Large intestine (tissue), 3 donors: ENCODE measurements at regions not wholly inside any gene's neighbourhood (a gene's known extent, or its start where the extent isn't known, plus 50 kb on each side); places are given as distances from the start of the nearest gene placed in this dataset.

Source experiments
- DNase-seq, 2 donors: peaks; one replicate each; pipeline versions ENCODE4 v3.0.0 to v3.0.0-alpha.2; 2013
- H3K27ac ChIP-seq: one replicate; pipeline ENCODE4 v1.5.1; 2013; ENCODE audit warnings: low read length
- H3K27me3 ChIP-seq: 2 replicates; pipeline ENCODE4 v1.6.1; 2013; ENCODE audit warnings: low read length; ENCODE audit not compliant: control insufficient read depth, insufficient read depth
- H3K36me3 ChIP-seq: 2 replicates; pipeline ENCODE4 v1.6.1; 2013; ENCODE audit warnings: low read length; ENCODE audit not compliant: control insufficient read depth, insufficient read depth
- H3K4me1 ChIP-seq: one replicate; pipeline ENCODE4 v1.6.1; 2013; ENCODE audit warnings: low read length; ENCODE audit not compliant: control insufficient read depth, insufficient read depth
- H3K4me3 ChIP-seq: one replicate; pipeline ENCODE4 v1.5.1; 2013; ENCODE audit warnings: low read length
- H3K9me3 ChIP-seq: one replicate; pipeline ENCODE4 v1.6.1; 2013; ENCODE audit warnings: mild to moderate bottlenecking, low read depth, low read length, moderate library complexity; ENCODE audit not compliant: control insufficient read depth
- WGBS: methylation state at CpG from one replicate; pipeline ENCODE4 v1.1.5; 2013; ENCODE audit warnings: low lambda C conversion rate; ENCODE audit not compliant: insufficient coverage; 5-methylcytosine and 5-hydroxymethylcytosine counted together

- DNase-seq = no peak
- Histone ChIP-seq H3K27ac (no peak overlapping the region), H3K4me1 (no peaks in the 10 kb centered on the region), H3K4me3 (no peak overlapping the region), H3K9me3 (no peaks in the 10 kb centered on the region), H3K36me3 (no peaks in the 10 kb centered on the region), H3K27me3 (no peaks in the 10 kb centered on the region)
- WGBS = 100% methylated on average over 2 of the region's 8 CpGs
These were observed 229.7 kb downstream of the EPHA4 start for GRCh38 chr2:221342388-221342787.

DNA sequence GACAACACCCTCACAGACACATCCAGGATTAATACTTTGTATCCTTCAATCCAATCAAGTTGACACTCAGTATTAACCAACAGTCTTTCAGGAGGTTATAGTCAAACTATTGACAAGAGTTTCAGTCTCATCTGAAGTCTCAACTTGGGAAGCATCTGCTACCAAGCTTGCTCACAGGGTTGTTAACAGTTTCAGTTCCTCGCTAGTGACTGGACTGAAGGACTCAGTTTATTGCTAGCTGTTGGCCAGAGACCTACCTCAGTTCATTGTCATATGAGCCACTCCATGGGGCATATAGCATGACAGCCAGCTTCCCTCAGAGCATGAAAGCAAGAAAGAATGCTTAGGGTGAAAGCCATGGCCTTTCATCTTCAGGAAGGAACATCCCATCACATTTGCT is 228.6 kb downstream of the EPHA4 start:
- H3K27ac ChIP-seq = no peak overlapping the region
- DNase-seq = no peak
- H3K9me3 ChIP-seq = no peaks in the 10 kb centered on the region
- WGBS = no CpG with 5 or more reads among the region's 1 CpG
- H3K4me1 ChIP-seq = no peaks in the 10 kb centered on the region
- H3K36me3 ChIP-seq = no peaks in the 10 kb centered on the region
- no peaks in the 10 kb centered on the region for H3K27me3 ChIP-seq
- no peak overlapping the region for H3K4me3 ChIP-seq

DNA sequence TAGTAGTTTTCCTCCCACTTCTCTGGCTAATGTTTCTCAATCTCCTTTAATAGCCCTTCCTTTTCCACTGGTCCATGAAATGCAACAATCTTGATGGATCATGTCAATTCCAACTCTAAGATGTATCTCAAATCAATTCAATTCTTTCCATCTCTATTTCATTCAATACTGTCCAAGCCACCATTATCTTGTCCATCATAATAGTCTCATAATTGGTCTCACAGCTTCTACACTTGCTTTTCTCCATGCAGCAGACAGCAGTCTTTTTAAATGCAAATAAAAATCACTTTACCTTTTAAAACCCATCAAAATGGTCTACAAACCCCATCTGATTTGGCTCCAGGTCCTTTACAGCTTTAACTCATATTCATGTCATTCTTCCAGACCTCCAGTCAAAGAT is 226.6 kb downstream of the EPHA4 start:
- Histone ChIP-seq H3K27ac (no peak overlapping the region), H3K4me3 (no peak overlapping the region), H3K9me3 (no peaks in the 10 kb centered on the region), H3K36me3 (no peaks in the 10 kb centered on the region), H3K4me1 (no peaks in the 10 kb centered on the region), H3K27me3 (no peaks in the 10 kb centered on the region)
- DNase-seq = no peak

GRCh38 chr2:221346411-221346810 is 225.7 kb downstream of the EPHA4 start:
- Histone ChIP-seq H3K4me3 (no peak overlapping the region), H3K27ac (no peak overlapping the region), H3K36me3 (no peaks in the 10 kb centered on the region), H3K4me1 (no peaks in the 10 kb centered on the region), H3K9me3 (no peaks in the 10 kb centered on the region), H3K27me3 (no peaks in the 10 kb centered on the region)
- 100% methylated on average over 2 of the region's 3 CpGs for WGBS
- DNase-seq = no peak

- Histone ChIP-seq H3K4me1 (no peaks in the 10 kb centered on the region), H3K36me3 (no peaks in the 10 kb centered on the region), H3K9me3 (no peaks in the 10 kb centered on the region), H3K27ac (no peak overlapping the region), H3K27me3 (no peaks in the 10 kb centered on the region), H3K4me3 (no peak overlapping the region)
- no peak for DNase-seq
- WGBS = no CpG with 5 or more reads among the region's 2 CpGs
These were observed 224.6 kb downstream of the EPHA4 start for GRCh38 chr2:221347471-221347870.

DNA sequence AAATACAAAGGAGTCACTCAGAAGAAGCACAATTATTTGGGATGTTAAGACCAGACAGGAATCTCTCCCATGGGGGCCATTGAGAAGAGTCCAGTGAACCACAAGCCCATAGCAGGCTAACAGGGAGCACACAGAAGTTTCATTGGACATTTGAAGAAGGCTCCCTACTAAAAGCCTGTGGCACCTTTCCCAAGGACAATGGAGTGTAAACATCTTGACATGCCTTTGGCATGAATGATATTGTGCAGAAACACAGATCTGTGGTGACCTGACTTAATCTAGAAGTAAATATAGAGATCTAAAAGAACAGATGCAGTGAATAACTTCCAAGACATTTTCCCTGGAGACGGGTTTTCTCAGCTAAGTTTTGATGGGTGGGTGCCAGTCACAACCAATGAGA is 221.5 kb downstream of the EPHA4 start:
- no peaks in the 10 kb centered on the region for H3K9me3 ChIP-seq
- DNase-seq = no peak
- no CpG with 5 or more reads among the region's 1 CpG for WGBS
- H3K27ac ChIP-seq = no peak overlapping the region
- no peak overlapping the region for H3K4me3 ChIP-seq
- H3K27me3 ChIP-seq = no peaks in the 10 kb centered on the region
- H3K36me3 ChIP-seq = no peaks in the 10 kb centered on the region
- H3K4me1 ChIP-seq = no peaks in the 10 kb centered on the region

GRCh38 chr2:221353201-221353600 is 218.9 kb downstream of the EPHA4 start:
- Histone ChIP-seq H3K4me1 (no peaks in the 10 kb centered on the region), H3K9me3 (no peaks in the 10 kb centered on the region), H3K27ac (no peak overlapping the region), H3K4me3 (no peak overlapping the region), H3K36me3 (no peaks in the 10 kb centered on the region), H3K27me3 (no peaks in the 10 kb centered on the region)
- no peak for DNase-seq
- 100% methylated on average over 1 of the region's 4 CpGs for WGBS

DNA sequence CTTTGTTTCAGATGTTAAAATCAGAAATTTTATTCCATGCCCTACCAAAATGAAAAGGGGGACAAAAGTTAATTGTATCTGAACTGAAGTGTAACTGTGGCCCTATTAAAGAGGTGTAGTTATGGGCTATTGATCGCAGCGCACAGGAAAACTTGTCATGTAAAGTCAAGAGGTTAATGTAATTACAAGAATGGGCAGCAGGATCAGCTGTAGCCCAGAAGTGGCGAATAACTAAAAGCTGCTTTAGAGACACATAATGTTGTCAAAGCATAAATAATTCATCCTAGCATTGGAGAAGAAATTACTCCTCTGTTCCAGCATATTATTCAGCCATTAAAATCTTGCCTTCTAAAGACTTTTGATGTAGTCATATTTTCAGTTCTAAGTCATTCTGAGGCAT is 211.8 kb downstream of the EPHA4 start:
- Histone ChIP-seq H3K27ac (no peak overlapping the region), H3K9me3 (no peaks in the 10 kb centered on the region), H3K4me3 (no peak overlapping the region), H3K36me3 (no peaks in the 10 kb centered on the region), H3K4me1 (no peaks in the 10 kb centered on the region), H3K27me3 (no peaks in the 10 kb centered on the region)
- no peak for DNase-seq
- WGBS = 86% methylated on average over 2 of the region's 3 CpGs

DNA sequence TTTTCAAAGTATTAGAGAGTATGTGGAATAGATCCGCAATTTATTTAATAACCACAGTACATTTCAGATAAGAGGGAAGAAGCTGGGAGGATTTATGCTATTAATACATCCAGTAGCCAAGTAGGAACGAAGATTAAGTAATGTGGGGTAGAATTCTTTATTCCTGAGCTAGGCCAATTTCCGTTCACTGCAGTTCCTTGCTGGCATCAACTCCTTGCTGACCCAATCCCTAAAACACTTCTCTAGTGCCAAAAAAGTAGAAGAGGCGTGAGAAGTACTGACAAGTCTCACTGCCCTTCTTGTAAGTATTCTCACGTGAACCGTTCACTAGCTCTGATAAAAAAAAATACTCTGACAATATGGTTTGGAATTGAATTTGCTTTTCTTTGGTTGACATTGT is 211.4 kb downstream of the EPHA4 start:
- Histone ChIP-seq H3K27me3 (no peaks in the 10 kb centered on the region), H3K27ac (no peak overlapping the region), H3K36me3 (no peaks in the 10 kb centered on the region), H3K9me3 (no peaks in the 10 kb centered on the region), H3K4me1 (no peaks in the 10 kb centered on the region), H3K4me3 (no peak overlapping the region)
- WGBS = 94% methylated on average over 5 of the region's 6 CpGs
- no peak for DNase-seq

DNA sequence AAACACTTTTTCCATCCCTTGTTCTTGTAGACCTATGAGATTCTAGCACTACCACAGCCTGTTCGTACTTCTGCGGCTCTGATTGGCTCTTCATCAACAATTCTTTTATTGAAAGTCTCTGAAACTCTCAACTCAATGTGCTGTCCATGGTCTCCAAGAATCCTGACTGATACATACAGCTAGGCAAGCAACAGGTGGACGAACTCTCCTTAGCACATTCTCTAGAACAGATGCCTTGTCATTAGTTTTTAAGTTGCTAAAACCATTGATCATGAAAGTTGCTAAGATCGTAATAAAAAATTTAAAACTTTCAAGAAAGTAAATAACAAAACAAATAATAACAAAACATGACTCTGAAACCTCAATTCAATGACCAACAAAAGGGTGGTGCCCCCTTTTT is 210.5 kb downstream of the EPHA4 start:
- 89% methylated on average over 1 of the region's 4 CpGs for WGBS
- H3K36me3 ChIP-seq = no peaks in the 10 kb centered on the region

DNA sequence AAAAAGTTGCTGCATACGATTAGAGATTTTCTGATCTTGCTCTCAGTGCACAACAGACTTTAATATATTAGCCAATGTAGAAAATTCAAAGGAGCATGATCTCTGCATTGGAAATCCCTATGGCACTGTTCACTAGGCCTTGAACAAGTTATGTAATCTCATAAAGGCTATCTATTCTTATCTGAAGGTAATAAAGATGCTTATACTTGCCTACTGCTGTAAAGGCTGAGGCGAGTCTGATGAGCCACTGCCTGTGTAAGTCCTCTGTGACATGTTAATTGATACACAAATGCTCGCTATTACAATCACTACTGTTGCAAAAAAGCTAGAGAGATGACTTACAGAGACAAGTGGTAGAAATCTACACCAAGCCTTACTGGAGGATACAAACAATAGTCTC is 207.4 kb downstream of the EPHA4 start:
- H3K9me3 ChIP-seq = no peaks in the 10 kb centered on the region
- H3K27me3 ChIP-seq = no peaks in the 10 kb centered on the region
- no peak for DNase-seq
- H3K27ac ChIP-seq = no peak overlapping the region
- no CpG with 5 or more reads among the region's 3 CpGs for WGBS
- no peak overlapping the region for H3K4me3 ChIP-seq
- no peaks in the 10 kb centered on the region for H3K36me3 ChIP-seq
- H3K4me1 ChIP-seq = no peaks in the 10 kb centered on the region

More for the DNA sequence above, 210.5 kb downstream of the EPHA4 start:
- Histone ChIP-seq H3K4me1 (no peaks in the 10 kb centered on the region), H3K4me3 (no peak overlapping the region), H3K9me3 (no peaks in the 10 kb centered on the region), H3K27me3 (no peaks in the 10 kb centered on the region), H3K27ac (no peak overlapping the region)
- no peak for DNase-seq
